Activated CD8-positive, alpha-beta T cell treated with anti-CD3 and anti-CD28 coated beads, Interleukin-2, amount 10 ng/mL, durations not matched to agents 7 days and 5 days (primary cell): ENCODE measurements at regions not wholly inside any gene's neighbourhood (a gene's known extent, or its start where the extent isn't known, plus 50 kb on each side); places are given as distances from the start of the nearest gene placed in this dataset.

Experiments
- ATAC-seq: fragments of 150-1000 bp; cut with Tn5 transposase; one replicate; pipeline ENCODE4 v1.10.0; 2021; ENCODE audit warnings: moderate library complexity
- CTCF ChIA-PET: fragments of 350-600 bp; sonication (Branson Sonifier 250); formaldehyde crosslinking; loops from one replicate; lab custom pipeline; 2021; ENCODE audit warnings: antibody characterized with exemption; lab: Charles Lee
- POLR2A ChIA-PET: fragments of 350-600 bp; sonication (Branson Sonifier 250); formaldehyde crosslinking; loops from one replicate; lab custom pipeline; 2021; ENCODE audit warnings: antibody characterized with exemption; lab: Charles Lee
- DNase-seq: peaks from one replicate; pipeline ENCODE4 v3.0.0-alpha.2; 2020
- H3K27ac Mint-ChIP-seq: one replicate; pipeline ENCODE4 v1.8.0; 2021; ENCODE audit warnings: mild to moderate bottlenecking, mixed read lengths
- H3K27me3 Mint-ChIP-seq: one replicate; pipeline ENCODE4 v1.8.0; 2021; ENCODE audit warnings: low read depth, mixed read lengths
- H3K36me3 Mint-ChIP-seq: one replicate; pipeline ENCODE4 v1.8.0; 2021; ENCODE audit warnings: low read depth, mixed read lengths
- H3K4me1 Mint-ChIP-seq: one replicate; pipeline ENCODE4 v1.8.0; 2021; ENCODE audit warnings: low read depth, mixed read lengths
- H3K4me3 Mint-ChIP-seq: one replicate; pipeline ENCODE4 v1.8.0; 2021; ENCODE audit warnings: mild to moderate bottlenecking, mixed read lengths
- H3K9me3 Mint-ChIP-seq: one replicate; pipeline ENCODE4 v1.8.0; 2022; ENCODE audit warnings: mixed read lengths; ENCODE audit not compliant: insufficient read depth

GRCh38 chr4:96112631-96113030 is 272.7 kb downstream of the PDHA2 start:
- POLR2A ChIA-PET = no interaction called here
- CTCF ChIA-PET = no interaction called here
- Mint-ChIP-seq H3K4me3 (no peak overlapping the region), H3K36me3 (no peaks in the 10 kb centered on the region), H3K4me1 (no peaks in the 10 kb centered on the region), H3K27me3 (no peaks in the 10 kb centered on the region), H3K9me3 (peaks cover 5% of the 10 kb centered on the region), H3K27ac (no peak overlapping the region)
- DNase-seq (no peak), ATAC-seq (no peak)

DNA sequence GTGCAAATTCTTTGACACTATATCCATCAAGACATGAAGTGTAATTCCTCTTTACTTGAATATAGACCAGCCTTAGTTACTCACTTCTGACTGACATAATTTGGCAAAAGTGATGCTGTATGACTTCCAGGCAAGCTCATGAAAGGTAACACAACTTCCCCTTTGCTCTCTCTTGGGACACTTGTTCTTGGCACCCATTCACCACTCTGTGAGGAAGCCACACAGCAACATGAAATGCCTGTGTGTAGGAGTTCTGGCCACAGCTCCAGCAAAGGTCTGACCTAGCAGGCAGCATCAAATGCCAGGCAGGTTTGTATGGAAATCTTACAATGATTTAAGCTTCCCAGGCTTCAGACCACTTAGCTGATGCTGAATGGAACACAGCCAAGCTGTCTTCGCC is 280.3 kb downstream of the PDHA2 start:
- Mint-ChIP-seq H3K36me3 (no peaks in the 10 kb centered on the region), H3K9me3 (no peaks in the 10 kb centered on the region), H3K4me1 (no peaks in the 10 kb centered on the region), H3K4me3 (no peak overlapping the region), H3K27me3 (no peaks in the 10 kb centered on the region), H3K27ac (no peak overlapping the region)
- POLR2A ChIA-PET = no interaction called here
- CTCF ChIA-PET = no interaction called here
- DNase-seq (no peak), ATAC-seq (no peak)

DNA sequence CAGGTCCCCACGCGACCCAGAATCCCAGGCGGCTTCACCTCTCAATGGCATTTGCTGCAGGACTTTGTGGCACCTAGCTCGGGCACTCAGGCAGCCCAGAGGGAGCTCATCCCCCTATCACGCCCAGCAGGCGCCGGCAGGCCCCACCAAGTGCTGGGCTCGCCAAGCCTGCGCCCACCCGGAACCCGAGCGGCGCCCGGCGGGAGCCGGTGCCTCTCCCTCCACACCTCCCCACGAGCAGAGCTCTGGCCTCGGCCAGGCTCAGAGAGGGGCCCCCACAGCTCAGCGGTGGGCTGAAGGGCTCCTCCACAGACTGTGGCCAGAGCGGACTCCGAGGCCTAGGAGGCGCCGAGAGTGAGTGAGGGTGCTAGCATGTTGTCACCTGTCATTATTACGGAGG is 286.3 kb downstream of the PDHA2 start:
- POLR2A ChIA-PET = no interaction called here
- Mint-ChIP-seq H3K4me3 (no peak overlapping the region), H3K27ac (no peak overlapping the region), H3K4me1 (no peaks in the 10 kb centered on the region), H3K27me3 (no peaks in the 10 kb centered on the region), H3K9me3 (peaks cover 3% of the 10 kb centered on the region), H3K36me3 (no peaks in the 10 kb centered on the region)
- no peak for DNase-seq
- no peak for ATAC-seq
- CTCF ChIA-PET = interaction anchor here (0.7 kb wide), 1 partner anchor 12 kb away, joined by 3 read pairs; no protein-coding TSS in a partner anchor

DNA sequence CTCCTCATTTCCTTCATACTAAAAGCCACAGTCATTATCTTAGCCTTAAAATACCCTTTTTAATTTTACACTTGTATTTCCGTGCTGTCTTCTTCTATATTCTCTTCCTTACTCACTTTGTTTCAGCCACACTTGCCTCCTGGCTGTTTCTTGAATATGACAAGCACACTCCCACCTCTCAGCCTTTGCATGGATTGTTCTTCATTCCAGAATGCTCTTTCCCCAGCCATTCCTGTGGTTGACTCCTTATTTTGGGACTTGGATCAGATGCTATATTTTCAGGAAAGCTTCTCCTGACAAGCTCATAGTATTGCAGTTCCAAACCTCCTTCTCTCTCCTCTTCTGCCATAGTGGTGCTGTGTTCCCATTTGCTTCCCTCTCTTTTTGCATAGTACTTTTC is 291.3 kb downstream of the PDHA2 start:
- POLR2A ChIA-PET = no interaction called here
- H3K36me3 Mint-ChIP-seq = no peaks in the 10 kb centered on the region

GRCh38 chr4:96134806-96135205 is 294.9 kb downstream of the PDHA2 start:
- Mint-ChIP-seq H3K9me3 (peaks cover 3% of the 10 kb centered on the region), H3K36me3 (no peaks in the 10 kb centered on the region), H3K27ac (no peak overlapping the region), H3K4me1 (no peaks in the 10 kb centered on the region), H3K4me3 (no peak overlapping the region), H3K27me3 (no peaks in the 10 kb centered on the region)
- ChIA-PET POLR2A (no interaction called here), CTCF (no interaction called here)
- ATAC-seq (no peak), DNase-seq (no peak)

More for the DNA sequence above, 291.3 kb downstream of the PDHA2 start:
- CTCF ChIA-PET = no interaction called here
- ATAC-seq (no peak), DNase-seq (no peak)
- Mint-ChIP-seq H3K27ac (no peak overlapping the region), H3K4me1 (no peaks in the 10 kb centered on the region), H3K9me3 (no peaks in the 10 kb centered on the region), H3K4me3 (no peak overlapping the region), H3K27me3 (no peaks in the 10 kb centered on the region)

GRCh38 chr4:96136056-96136455 is 296.2 kb downstream of the PDHA2 start:
- Mint-ChIP-seq H3K27ac (no peak overlapping the region), H3K4me1 (no peaks in the 10 kb centered on the region), H3K9me3 (peaks cover 3% of the 10 kb centered on the region), H3K36me3 (no peaks in the 10 kb centered on the region), H3K4me3 (no peak overlapping the region), H3K27me3 (no peaks in the 10 kb centered on the region)
- ATAC-seq (no peak), DNase-seq (no peak)
- ChIA-PET POLR2A (no interaction called here), CTCF (no interaction called here)

GRCh38 chr4:96139251-96139929 is 299.5 kb downstream of the PDHA2 start:
- CTCF ChIA-PET = no interaction called here
- Mint-ChIP-seq H3K4me1 (no peaks in the 10 kb centered on the region), H3K4me3 (no peak overlapping the region), H3K27me3 (no peaks in the 10 kb centered on the region), H3K36me3 (no peaks in the 10 kb centered on the region), H3K9me3 (peaks cover 3% of the 10 kb centered on the region), H3K27ac (no peak overlapping the region)
- ATAC-seq (no peak), DNase-seq (no peak)
- POLR2A ChIA-PET = no interaction called here

GRCh38 chr4:96145601-96146000 is 305.7 kb downstream of the PDHA2 start:
- H3K4me1 Mint-ChIP-seq = no peaks in the 10 kb centered on the region
- POLR2A ChIA-PET = no interaction called here
- CTCF ChIA-PET = no interaction called here
- H3K36me3 Mint-ChIP-seq = no peaks in the 10 kb centered on the region
- no peak overlapping the region for H3K27ac Mint-ChIP-seq
- no peak overlapping the region for H3K4me3 Mint-ChIP-seq
- H3K27me3 Mint-ChIP-seq = no peaks in the 10 kb centered on the region
- DNase-seq (no peak), ATAC-seq (no peak)
- H3K9me3 Mint-ChIP-seq = no peaks in the 10 kb centered on the region

- ATAC-seq = no peak
- DNase-seq = no peak
- ChIA-PET POLR2A (no interaction called here), CTCF (no interaction called here)
- no peak overlapping the region for H3K4me3 Mint-ChIP-seq
- H3K36me3 Mint-ChIP-seq = no peaks in the 10 kb centered on the region
- no peaks in the 10 kb centered on the region for H3K4me1 Mint-ChIP-seq
- no peaks in the 10 kb centered on the region for H3K27me3 Mint-ChIP-seq
- H3K27ac Mint-ChIP-seq = no peak overlapping the region
- H3K9me3 Mint-ChIP-seq = no peaks in the 10 kb centered on the region
Observed at GRCh38 chr4:96146686-96147085, 306.8 kb downstream of the PDHA2 start.

DNA sequence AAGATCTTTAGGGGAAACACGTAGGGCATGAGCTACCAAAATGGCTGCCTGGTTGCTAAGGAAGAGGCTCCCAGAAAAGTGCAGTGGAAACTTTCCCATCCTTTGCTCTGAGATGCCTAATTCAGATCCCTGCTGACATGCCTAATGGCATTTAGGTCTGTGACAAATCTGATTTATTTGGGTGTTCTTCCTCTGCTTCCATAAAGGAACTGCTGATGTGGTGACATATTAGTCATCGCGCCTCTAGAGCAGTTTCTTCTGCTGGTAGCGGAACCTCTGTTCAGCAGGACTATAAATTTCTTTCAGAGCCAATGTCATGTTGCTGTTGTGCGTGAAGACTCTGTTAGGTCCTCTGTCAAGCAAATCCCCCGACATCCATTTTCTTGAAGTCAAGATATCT is 310.0 kb downstream of the PDHA2 start:
- ATAC-seq (no peak), DNase-seq (no peak)
- Mint-ChIP-seq H3K4me1 (no peaks in the 10 kb centered on the region), H3K4me3 (no peak overlapping the region), H3K27ac (no peak overlapping the region), H3K27me3 (no peaks in the 10 kb centered on the region), H3K9me3 (no peaks in the 10 kb centered on the region), H3K36me3 (no peaks in the 10 kb centered on the region)
- CTCF ChIA-PET = no interaction called here
- POLR2A ChIA-PET = no interaction called here

DNA sequence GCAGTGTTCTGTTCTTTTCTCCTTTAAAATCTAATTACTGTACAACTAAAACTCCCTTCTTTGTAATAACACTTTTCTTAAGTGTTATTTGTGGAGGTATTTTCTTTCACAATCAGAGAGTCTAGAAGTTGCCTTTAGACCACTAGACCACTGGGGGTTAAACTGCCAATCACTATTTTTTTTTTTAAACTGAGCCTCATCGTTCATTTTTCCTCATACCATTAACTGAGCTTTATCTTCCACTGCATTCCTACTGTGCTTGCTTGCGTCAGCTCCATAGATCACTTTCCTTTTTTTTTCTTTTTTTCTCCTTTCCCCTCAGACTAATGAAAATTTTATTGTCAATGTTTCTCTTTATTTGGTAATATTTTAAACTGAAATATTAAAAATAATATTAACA is 310.6 kb downstream of the PDHA2 start:
- Mint-ChIP-seq H3K9me3 (no peaks in the 10 kb centered on the region), H3K27me3 (no peaks in the 10 kb centered on the region), H3K4me3 (no peak overlapping the region), H3K4me1 (no peaks in the 10 kb centered on the region), H3K27ac (no peak overlapping the region), H3K36me3 (no peaks in the 10 kb centered on the region)
- no peak for DNase-seq
- ChIA-PET POLR2A (no interaction called here), CTCF (interaction anchor here (0.6 kb wide), 1 partner anchor 19 kb away, joined by 3 read pairs; no protein-coding TSS in a partner anchor)
- no peak for ATAC-seq

- H3K9me3 Mint-ChIP-seq = no peaks in the 10 kb centered on the region
- H3K27ac Mint-ChIP-seq = no peak overlapping the region
- H3K27me3 Mint-ChIP-seq = no peaks in the 10 kb centered on the region
- H3K4me1 Mint-ChIP-seq = no peaks in the 10 kb centered on the region
- ChIA-PET POLR2A (no interaction called here), CTCF (no interaction called here)
- ATAC-seq (no peak), DNase-seq (no peak)
- H3K36me3 Mint-ChIP-seq = no peaks in the 10 kb centered on the region
- no peak overlapping the region for H3K4me3 Mint-ChIP-seq
Observed at GRCh38 chr4:96152824-96153223, 312.9 kb downstream of the PDHA2 start.

GRCh38 chr4:96154676-96155075 is 314.8 kb downstream of the PDHA2 start:
- no peaks in the 10 kb centered on the region for H3K9me3 Mint-ChIP-seq
- no peak overlapping the region for H3K27ac Mint-ChIP-seq
- no peaks in the 10 kb centered on the region for H3K36me3 Mint-ChIP-seq
- ATAC-seq (no peak), DNase-seq (no peak)
- ChIA-PET CTCF (no interaction called here), POLR2A (no interaction called here)
- no peak overlapping the region for H3K4me3 Mint-ChIP-seq
- H3K4me1 Mint-ChIP-seq = no peaks in the 10 kb centered on the region
- H3K27me3 Mint-ChIP-seq = no peaks in the 10 kb centered on the region
